HL-60 (cell line): ENCODE measurements at regions not wholly inside any gene's neighbourhood (a gene's known extent, or its start where the extent isn't known, plus 50 kb on each side); places are given as distances from the start of the nearest gene placed in this dataset.

Experiments
- DNase-seq, 2 experiments: peaks; one replicate each; pipeline ENCODE4 v3.0.0-alpha.2; 2010 to 2020; ENCODE audit warnings: low read depth in 1 of 2, low spot score in 1 of 2
- H3K27ac ChIP-seq: fragments of 250-450 bp; sonication (Bioruptor Pico); replicated peaks from 2 replicates; pipeline ENCODE4 v1.5.1; 2020; ENCODE audit warnings: mild to moderate bottlenecking, moderate library complexity
- H3K27me3 ChIP-seq: fragments of 250-450 bp; sonication (Bioruptor Pico); 2 replicates; pipeline ENCODE4 v1.5.1; 2021; ENCODE audit warnings: mild to moderate bottlenecking, moderate library complexity; ENCODE audit not compliant: insufficient read depth, poor library complexity, severe bottlenecking
- H3K4me3 ChIP-seq: replicated peaks from 2 replicates; pipeline ENCODE4 v1.5.1; 2011; ENCODE audit warnings: mild to moderate bottlenecking, control low read depth, low read length; ENCODE audit not compliant: insufficient read depth
- CTCF ChIP-seq: IDR thresholded peaks from one replicate; pipeline ENCODE4 v1.5.1; 2011; ENCODE audit warnings: low read length, control low read depth, inconsistent platforms; ENCODE audit not compliant: insufficient read depth
- GABPA ChIP-seq: IDR thresholded peaks from 2 replicates; pipeline ENCODE4 v1.6.1; 2012; ENCODE audit warnings: low read depth
- POLR2AphosphoS5 ChIP-seq: IDR thresholded peaks from 2 replicates; pipeline ENCODE4 v1.6.1; 2012; ENCODE audit warnings: low read depth
- REST ChIP-seq: IDR thresholded peaks from 2 replicates; pipeline ENCODE4 v1.6.1; 2012; ENCODE audit warnings: low read depth; ENCODE audit not compliant: insufficient replicate concordance
- SPI1 ChIP-seq: IDR thresholded peaks from 2 replicates; pipeline ENCODE4 v1.6.1; 2012; ENCODE audit warnings: low read depth, mild to moderate bottlenecking, borderline replicate concordance

- no peaks in the 10 kb centered on the region for H3K27me3 ChIP-seq
- no peak for DNase-seq
- no peak overlapping the region for H3K4me3 ChIP-seq
- no peak for TF ChIP-seq SPI1
- no peak for TF ChIP-seq GABPA
- TF ChIP-seq CTCF: no peak
- TF ChIP-seq POLR2AphosphoS5: no peak
- no peak for TF ChIP-seq REST
- no peak overlapping the region for H3K27ac ChIP-seq
Observed at GRCh38 chr12:93065896-93066295, 136.8 kb upstream of the EEA1 start.

GRCh38 chr12:93072340-93072739 is 143.2 kb upstream of the EEA1 start:
- no peak for DNase-seq
- TF ChIP-seq POLR2AphosphoS5 (no peak), GABPA (no peak), REST (no peak), CTCF (no peak), SPI1 (no peak)
- H3K27ac ChIP-seq: no peak overlapping the region
- no peaks in the 10 kb centered on the region for H3K27me3 ChIP-seq
- H3K4me3 ChIP-seq: no peak overlapping the region

GRCh38 chr12:93073324-93073723 is 144.2 kb upstream of the EEA1 start:
- no peak overlapping the region for H3K4me3 ChIP-seq
- no peak for DNase-seq
- TF ChIP-seq GABPA: no peak
- TF ChIP-seq CTCF: no peak
- TF ChIP-seq POLR2AphosphoS5: no peak
- H3K27me3 ChIP-seq: no peaks in the 10 kb centered on the region
- no peak overlapping the region for H3K27ac ChIP-seq

GRCh38 chr12:93078059-93078458 is 149.0 kb upstream of the EEA1 start:
- TF ChIP-seq REST (no peak), GABPA (no peak), SPI1 (no peak), POLR2AphosphoS5 (no peak), CTCF (no peak)
- DNase-seq: no peak
- Histone ChIP-seq H3K4me3 (no peak overlapping the region), H3K27me3 (no peaks in the 10 kb centered on the region), H3K27ac (no peak overlapping the region)
